H1 (cell line): ENCODE measurements at regions not wholly inside any gene's neighbourhood (a gene's known extent, or its start where the extent isn't known, plus 50 kb on each side); places are given as distances from the start of the nearest gene placed in this dataset.

Experiments
- CTCF ChIA-PET: fragments of 300-600 bp; sonication (Branson Sonifier 250); formaldehyde crosslinking; loops from one replicate; lab custom pipeline; 2021; ENCODE audit not compliant: partially characterized antibody; lab: Charles Lee
- POLR2A ChIA-PET: fragments of 300-600 bp; sonication (Branson Sonifier 250); formaldehyde crosslinking; loops from one replicate; lab custom pipeline; 2021; ENCODE audit warnings: inconsistent platforms; ENCODE audit not compliant: partially characterized antibody; lab: Charles Lee
- DNase-seq, 2 experiments: peaks; one replicate each; pipeline versions ENCODE4 v3.0.0 to v3.0.0-alpha.2; 2010 to 2022; ENCODE audit warnings: low spot score in 2 of 2, low read depth in 1 of 2, mixed read lengths in 1 of 2
- FAIRE-seq: peaks from 2 replicates; lab custom pipeline; 2011; peaks lifted over from hg19 to GRCh38; lab: Jason Lieb, UNC
- H2AFZ ChIP-seq: 2 replicates; pipeline ENCODE4 v1.8.1; 2012; ENCODE audit warnings: low read length, inconsistent platforms
- H2AK5ac ChIP-seq: 2 replicates; pipeline ENCODE4 v1.6.1; 2013; ENCODE audit warnings: low read depth, low read length
- H2BK120ac ChIP-seq: replicated peaks from 2 replicates; pipeline ENCODE3; 2013; ENCODE audit warnings: low read depth, low read length, inconsistent platforms
- H2BK12ac ChIP-seq: 2 replicates; pipeline ENCODE4 v1.6.1; 2013; ENCODE audit warnings: low read depth, low read length
- H2BK15ac ChIP-seq: 2 replicates; pipeline ENCODE4 v1.6.1; 2013; ENCODE audit warnings: low read length
- H2BK20ac ChIP-seq: 2 replicates; pipeline ENCODE4 v1.6.1; 2013; ENCODE audit warnings: low read length
- H2BK5ac ChIP-seq: 2 replicates; pipeline ENCODE4 v1.6.1; 2013; ENCODE audit warnings: low read depth, low read length
- H3K14ac ChIP-seq: 2 replicates; pipeline ENCODE4 v1.6.1; 2013; ENCODE audit warnings: inconsistent platforms; ENCODE audit not compliant: insufficient read length
- H3K18ac ChIP-seq: 2 replicates; pipeline ENCODE4 v1.6.1; 2013; ENCODE audit warnings: low read length; ENCODE audit errors: extremely low read depth
- H3K23ac ChIP-seq: 2 replicates; pipeline ENCODE4 v1.6.1; 2013; ENCODE audit warnings: inconsistent platforms; ENCODE audit not compliant: insufficient read length
- H3K23me2 ChIP-seq: 2 replicates; pipeline ENCODE4 v1.6.1; 2013; ENCODE audit warnings: low read depth, low read length
- H3K27ac ChIP-seq: 2 replicates; pipeline ENCODE4 v1.6.1; 2011; ENCODE audit warnings: low read depth, low read length, inconsistent platforms
- H3K27me3 ChIP-seq, 4 experiments: replicated peaks in 1 of 4; 1 replicate in 1 of 4; 2 replicates in 3 of 4; pipeline versions ENCODE4 v1.6.1 to v1.8.1; 2011 to 2013; ENCODE audit warnings: low read length in 3 of 4, mild to moderate bottlenecking in 3 of 4, inconsistent platforms in 2 of 4, mixed read lengths in 2 of 4, moderate library complexity in 1 of 4; ENCODE audit not compliant: control insufficient read depth in 3 of 4, insufficient read depth in 3 of 4; ENCODE audit errors: extremely low read depth in 1 of 4
- H3K36me3 ChIP-seq, 4 experiments: 2 replicates each; pipeline versions ENCODE4 v1.6.1 to v1.8.1; 2011 to 2013; ENCODE audit warnings: mild to moderate bottlenecking in 4 of 4, low read length in 3 of 4, moderate library complexity in 2 of 4, control low read depth in 1 of 4, inconsistent platforms in 1 of 4; ENCODE audit not compliant: insufficient read depth in 4 of 4, control insufficient read depth in 2 of 4
- H3K4ac ChIP-seq: replicated peaks from 2 replicates; pipeline ENCODE3; 2013; ENCODE audit warnings: low read length, low read depth, mixed read lengths, inconsistent platforms; ENCODE audit not compliant: insufficient read length
- H3K4me1 ChIP-seq, 4 experiments: replicated peaks in 1 of 4; 1 replicate in 1 of 4; 2 replicates in 3 of 4; pipeline versions ENCODE4 v1.6.1 to v1.8.1; 2011 to 2013; ENCODE audit warnings: low read length in 3 of 4, inconsistent platforms in 2 of 4, mixed read lengths in 1 of 4; ENCODE audit not compliant: insufficient read depth in 4 of 4, control insufficient read depth in 3 of 4
- H3K4me2 ChIP-seq, 2 experiments: 2 replicates each; pipeline versions ENCODE4 v1.6.1 to v1.8.1; 2011 to 2013; ENCODE audit warnings: low read depth in 2 of 2, low read length in 2 of 2, control low read depth in 1 of 2, inconsistent platforms in 1 of 2, mild to moderate bottlenecking in 1 of 2; ENCODE audit not compliant: insufficient read depth in 1 of 2
- H3K4me3 ChIP-seq, 4 experiments: fragments of 200-600, 300-600 bp in 1 of 4; sonication (generic), shearing (Covaris generic), sonication (Bioruptor Twin) in 1 of 4; 2 replicates each; pipeline versions ENCODE4 v1.5.1 to v1.8.1; 2011 to 2016; ENCODE audit warnings: low read length in 4 of 4, low read depth in 3 of 4, control low read depth in 2 of 4, inconsistent platforms in 2 of 4, mild to moderate bottlenecking in 2 of 4, mixed read lengths in 1 of 4, moderate library complexity in 1 of 4; ENCODE audit not compliant: insufficient read depth in 2 of 4; ENCODE audit errors: extremely low read depth in 1 of 4
- H3K56ac ChIP-seq: replicated peaks from 2 replicates; pipeline ENCODE3; 2013; ENCODE audit warnings: low read depth, mild to moderate bottlenecking, mixed read lengths, low read length, inconsistent platforms; ENCODE audit not compliant: insufficient read length
- H3K79me1 ChIP-seq: 2 replicates; pipeline ENCODE4 v1.6.1; 2013; ENCODE audit warnings: low read depth, low read length, control low read depth
- H3K79me2 ChIP-seq, 2 experiments: 2 replicates each; pipeline versions ENCODE4 v1.6.1 to v1.8.1; 2012 to 2013; ENCODE audit warnings: low read length in 2 of 2, mild to moderate bottlenecking in 2 of 2, inconsistent platforms in 1 of 2; ENCODE audit not compliant: insufficient read depth in 2 of 2, control insufficient read depth in 1 of 2
- H3K9ac ChIP-seq, 4 experiments: replicated peaks in 1 of 4; 1 replicate in 1 of 4; 2 replicates in 3 of 4; pipeline versions ENCODE4 v1.6.1 to v1.8.1; 2011 to 2013; ENCODE audit warnings: low read depth in 3 of 4, low read length in 3 of 4, control low read depth in 2 of 4, mild to moderate bottlenecking in 2 of 4, moderate library complexity in 2 of 4, inconsistent platforms in 1 of 4; ENCODE audit errors: extremely low read depth in 1 of 4
- H3K9me3 ChIP-seq, 2 experiments: 2 replicates each; pipeline versions ENCODE4 v1.6.1 to v1.8.1; 2012 to 2013; ENCODE audit warnings: mild to moderate bottlenecking in 2 of 2, moderate library complexity in 2 of 2, control low read depth in 1 of 2, inconsistent platforms in 1 of 2, low read depth in 1 of 2, low read length in 1 of 2, mixed read lengths in 1 of 2; ENCODE audit not compliant: insufficient read depth in 2 of 2
- H4K20me1 ChIP-seq, 2 experiments: replicated peaks in 1 of 2; 2 replicates each; pipeline versions ENCODE3 to v1.8.1; 2011 to 2013; ENCODE audit warnings: inconsistent platforms in 2 of 2, low read length in 2 of 2, mild to moderate bottlenecking in 1 of 2; ENCODE audit not compliant: insufficient read depth in 2 of 2, control insufficient read depth in 1 of 2
- H4K5ac ChIP-seq: 2 replicates; pipeline ENCODE4 v1.6.1; 2013; ENCODE audit warnings: low read length, low read depth, mixed read lengths, inconsistent platforms; ENCODE audit not compliant: insufficient read length
- H4K8ac ChIP-seq: 2 replicates; pipeline ENCODE4 v1.8.0; 2013; ENCODE audit warnings: mild to moderate bottlenecking, moderate library complexity, low read length, inconsistent platforms; ENCODE audit not compliant: insufficient read depth; ENCODE audit errors: extremely low read depth
- H4K91ac ChIP-seq: replicated peaks from 2 replicates; pipeline ENCODE3; 2013; ENCODE audit warnings: low read length, mixed read lengths, inconsistent platforms; ENCODE audit not compliant: insufficient read length
- ASH2L ChIP-seq: fragments of 200-600, 300-600 bp; sonication (generic); IDR thresholded peaks from one replicate; pipeline ENCODE4 v1.7.1; 2017; ENCODE audit warnings: low read length
- CEBPB ChIP-seq: IDR thresholded peaks from 2 replicates; pipeline ENCODE4 v1.6.1; 2012; ENCODE audit warnings: low read depth, low read length
- GTF2F1 ChIP-seq: IDR thresholded peaks from 2 replicates; pipeline ENCODE4 v1.6.1; 2012; ENCODE audit warnings: low read depth, low read length, improper control_type of control experiment, borderline replicate concordance
- SIX5 ChIP-seq: IDR thresholded peaks from 2 replicates; pipeline ENCODE4 v1.6.1; 2011; ENCODE audit warnings: mild to moderate bottlenecking, low read depth, low read length
- TCF12 ChIP-seq: IDR thresholded peaks from 2 replicates; pipeline ENCODE4 v1.6.1; 2011; ENCODE audit warnings: low read depth, mild to moderate bottlenecking, low read length
- WGBS, 2 experiments: shearing (Covaris generic) in 1 of 2; methylation state at CpG; one replicate each; pipeline versions ENCODE4 v1.1.6 to v1.1.7; 2013 to 2015; ENCODE audit warnings: low lambda C conversion rate in 2 of 2, mixed read lengths in 2 of 2, inconsistent platforms in 1 of 2, low coverage in 1 of 2, missing lambda C conversion rate in 1 of 2; ENCODE audit not compliant: insufficient replicate concordance in 2 of 2, insufficient coverage in 1 of 2, insufficient read length in 1 of 2; ENCODE audit errors: extremely low coverage in 1 of 2, missing lambda C conversion rate in 1 of 2; 5-methylcytosine and 5-hydroxymethylcytosine counted together

- ChIA-PET POLR2A (no interaction called here), CTCF (interaction anchor here (0.8 kb wide), 1 partner anchor 14 kb away, joined by 3 read pairs; no protein-coding TSS in a partner anchor)
- TF ChIP-seq ASH2L (no peak), SIX5 (no peak), GTF2F1 (no peak), CEBPB (no peak), TCF12 (no peak)
- H3K14ac ChIP-seq, result no peak overlapping the region
- no peak overlapping the region for H4K91ac ChIP-seq
- H3K9me3 ChIP-seq, result no peaks in the 10 kb centered on the region; a peak in 1 of 4 replicates
- no peak overlapping the region for H3K4me2 ChIP-seq
- H3K4me1 ChIP-seq, result no peaks in the 10 kb centered on the region
- no peaks in the 10 kb centered on the region for H4K20me1 ChIP-seq
- no peak overlapping the region for H3K27ac ChIP-seq
- no peak overlapping the region for H2BK120ac ChIP-seq
- H3K9ac ChIP-seq, result no peak overlapping the region
- H2AK5ac ChIP-seq, result no peak overlapping the region
- H3K56ac ChIP-seq, result no peak overlapping the region
- no peak overlapping the region for H4K8ac ChIP-seq
- DNase-seq (no peak), FAIRE-seq (no peak)
- H2BK12ac ChIP-seq, result no peak overlapping the region
- no peak overlapping the region for H3K4me3 ChIP-seq
- H2BK5ac ChIP-seq, result no peak overlapping the region
- H3K79me1 ChIP-seq, result no peaks in the 10 kb centered on the region
- no peak overlapping the region for H2AFZ ChIP-seq
- H3K23ac ChIP-seq, result no peak overlapping the region
- no peaks in the 10 kb centered on the region for H3K27me3 ChIP-seq
- no peak overlapping the region for H3K18ac ChIP-seq
- no peak overlapping the region for H3K4ac ChIP-seq
- no peak overlapping the region for H4K5ac ChIP-seq
- H3K36me3 ChIP-seq, result no peaks in the 10 kb centered on the region
- no peaks in the 10 kb centered on the region for H3K23me2 ChIP-seq
- H2BK15ac ChIP-seq, result no peak overlapping the region
- H3K79me2 ChIP-seq, result no peaks in the 10 kb centered on the region
- WGBS, 2 experiments, result 89% methylated on average over 8 of the region's 8 CpGs; no CpG with 5 or more reads in 1 of the 2 experiments
- no peak overlapping the region for H2BK20ac ChIP-seq
These were observed 806.5 kb upstream of the GOT2 start for GRCh38 chr16:59540621-59541020.
